PC-3 (cell line): ENCODE measurements at regions not wholly inside any gene's neighbourhood (a gene's known extent, or its start where the extent isn't known, plus 50 kb on each side); places are given as distances from the start of the nearest gene placed in this dataset.

Experiments used
- ATAC-seq: fragments of 200-7000 bp; cut with Tn5 transposase; 2 replicates; pipeline ENCODE4 v1.9.1; 2020; ENCODE audit warnings: mild to moderate bottlenecking, moderate library complexity
- BruUV-seq: library from RNA; stranded (reverse); fragments of 400-500 nt; replicated peaks from 2 replicates; lab custom pipeline; 2021; lab: Mats Ljungman, UMichigan
- CTCF ChIA-PET: fragments of 300-600 bp; sonication (Branson Sonifier 250); formaldehyde crosslinking; loops from one replicate; lab custom pipeline; 2022; ENCODE audit warnings: antibody characterized with exemption; lab: Charles Lee
- POLR2A ChIA-PET: fragments of 300-600 bp; sonication (Branson Sonifier 250); formaldehyde crosslinking; loops from one replicate; lab custom pipeline; 2022; ENCODE audit warnings: antibody characterized with exemption; ENCODE audit not compliant: unreplicated experiment; lab: Charles Lee
- DNase-seq: peaks from one replicate; pipeline ENCODE4 v3.0.0-alpha.2; 2015
- H2AFZ ChIP-seq: fragments of 300-600 bp; sonication (generic); 2 replicates; pipeline ENCODE4 v1.6.0; 2016; ENCODE audit warnings: antibody characterized with exemption, low read length
- H3F3A ChIP-seq: fragments of 300-600 bp; sonication (generic); one replicate; pipeline ENCODE4 v1.6.0; 2017; ENCODE audit warnings: antibody characterized with exemption, low read length, control low read depth, mild to moderate bottlenecking; ENCODE audit not compliant: unreplicated experiment
- H3K27ac ChIP-seq: fragments of 300-600 bp; sonication (generic); 2 replicates; pipeline ENCODE4 v1.5.1; 2016; ENCODE audit warnings: mild to moderate bottlenecking, low read length
- H3K27me3 ChIP-seq: fragments of 300-600 bp; sonication (generic); 2 replicates; pipeline ENCODE4 v1.6.1; 2016; ENCODE audit warnings: low read length, mixed read lengths
- H3K36me3 ChIP-seq: fragments of 300-600 bp; sonication (generic); 2 replicates; pipeline ENCODE4 v1.6.1; 2016; ENCODE audit warnings: low read depth, mixed run types, low read length, mixed read lengths
- H3K4me1 ChIP-seq: fragments of 300-600 bp; sonication (generic); 2 replicates; pipeline ENCODE4 v1.5.1; 2016; ENCODE audit warnings: low read length; ENCODE audit not compliant: insufficient read depth
- H3K4me2 ChIP-seq: fragments of 300-600 bp; sonication (generic); 2 replicates; pipeline ENCODE4 v1.6.0; 2016; ENCODE audit warnings: low read length
- H3K4me3 ChIP-seq: fragments of 300-600 bp; sonication (generic); 2 replicates; pipeline ENCODE4 v1.5.1; 2016; ENCODE audit warnings: mild to moderate bottlenecking, low read length, mixed read lengths
- H3K79me2 ChIP-seq: fragments of 300-600 bp; sonication (generic); 2 replicates; pipeline ENCODE4 v1.6.1; 2017; ENCODE audit warnings: low read length, mixed read lengths
- H3K9ac ChIP-seq: fragments of 300-600 bp; sonication (generic); 2 replicates; pipeline ENCODE4 v1.6.0; 2016; ENCODE audit warnings: mild to moderate bottlenecking, low read length
- H3K9me2 ChIP-seq: fragments of 300-600 bp; sonication (generic); replicated peaks from 2 replicates; pipeline ENCODE4 v1.6.1; 2016; ENCODE audit warnings: mixed run types, low read length, mixed read lengths
- H3K9me3 ChIP-seq: fragments of 300-600 bp; sonication (generic); 2 replicates; pipeline ENCODE4 v1.6.1; 2016; ENCODE audit warnings: low read length, mixed read lengths
- H4K20me1 ChIP-seq: fragments of 300-600 bp; sonication (generic); 2 replicates; pipeline ENCODE4 v1.6.1; 2016; ENCODE audit warnings: low read length, mixed read lengths
- CTCF ChIP-seq: fragments of 300-600 bp; sonication (generic); conservative IDR thresholded peaks from 2 replicates; pipeline ENCODE4 v1.5.1; 2017; ENCODE audit warnings: antibody characterized with exemption, low read depth, mild to moderate bottlenecking, low read length
- EZH2 ChIP-seq: fragments of 300-600 bp; sonication (generic); IDR thresholded peaks from one replicate; pipeline ENCODE4 v1.6.1; 2017; ENCODE audit warnings: antibody characterized with exemption, mild to moderate bottlenecking, low read length; ENCODE audit not compliant: unreplicated experiment
- EZH2phosphoT487 ChIP-seq: fragments of 300-600 bp; sonication (generic); IDR thresholded peaks from 2 replicates; pipeline ENCODE4 v1.6.1; 2018; ENCODE audit warnings: mild to moderate bottlenecking, antibody characterized with exemption, low read length, borderline replicate concordance
- intact Hi-C: fragments of 100-400 bp; cut with micrococcal nuclease; formaldehyde crosslinking; loops from 2 replicates; pipeline ENCODE4 v1.9.0; 2023

GRCh38 chr11:116658876-116659535 lies 113.8 kb downstream of the BUD13 start:
- no peaks in the 10 kb centered on the region for H3K79me2 ChIP-seq
- H3K4me2 ChIP-seq, result no peak overlapping the region
- ATAC-seq, result no peak
- intact Hi-C loops, result no loop called here
- H3K9me2 ChIP-seq, result no peaks in the 10 kb centered on the region
- peaks cover 50% of the 10 kb centered on the region for H3K27me3 ChIP-seq
- no peaks in the 10 kb centered on the region for H3K36me3 ChIP-seq
- H3K9me3 ChIP-seq, result no peaks in the 10 kb centered on the region
- no peak overlapping the region for H3K27ac ChIP-seq
- no peak overlapping the region for H3K9ac ChIP-seq
- CTCF ChIA-PET, result no interaction called here
- no peak overlapping the region for H2AFZ ChIP-seq
- H3F3A ChIP-seq, result no peaks in the 10 kb centered on the region
- no TSS peak for BruUV-seq
- DNase-seq, result no peak
- TF ChIP-seq EZH2phosphoT487, result no peak
- no peaks in the 10 kb centered on the region for H4K20me1 ChIP-seq
- no peaks in the 10 kb centered on the region for H3K4me1 ChIP-seq
- H3K4me3 ChIP-seq, result no peak overlapping the region
- POLR2A ChIA-PET, result no interaction called here

- TF ChIP-seq EZH2 (no peak), CTCF (no peak; the same call in 1 of the 2 replicates), EZH2phosphoT487 (no peak)
- intact Hi-C loops, result no loop called here
- no TSS peak for BruUV-seq
- H3K27ac ChIP-seq, result no peak overlapping the region
- H3K27me3 ChIP-seq, result peaks cover 43% of the 10 kb centered on the region
- no peaks in the 10 kb centered on the region for H3K79me2 ChIP-seq
- H4K20me1 ChIP-seq, result no peaks in the 10 kb centered on the region
- H3K4me1 ChIP-seq, result no peaks in the 10 kb centered on the region
- H3K9me2 ChIP-seq, result no peaks in the 10 kb centered on the region
- ATAC-seq (no peak), DNase-seq (no peak)
- no peak overlapping the region for H2AFZ ChIP-seq
- ChIA-PET POLR2A (no interaction called here), CTCF (no interaction called here)
- H3K4me2 ChIP-seq, result no peak overlapping the region
- H3K9me3 ChIP-seq, result no peaks in the 10 kb centered on the region
- H3F3A ChIP-seq, result no peaks in the 10 kb centered on the region
- H3K9ac ChIP-seq, result no peak overlapping the region
- H3K4me3 ChIP-seq, result no peak overlapping the region
- H3K36me3 ChIP-seq, result no peaks in the 10 kb centered on the region
These were observed 114.7 kb downstream of the BUD13 start for GRCh38 chr11:116657842-116658825.

GRCh38 chr11:116656011-116656410 lies 116.8 kb downstream of the BUD13 start:
- CTCF ChIA-PET, result no interaction called here
- Histone ChIP-seq H3K4me2 (no peak overlapping the region), H3K4me1 (no peaks in the 10 kb centered on the region), H3K79me2 (no peaks in the 10 kb centered on the region), H3K27me3 (peaks cover 40% of the 10 kb centered on the region), H3K9me3 (no peaks in the 10 kb centered on the region), H3F3A (no peaks in the 10 kb centered on the region), H3K9me2 (no peaks in the 10 kb centered on the region), H3K4me3 (no peak overlapping the region), H4K20me1 (no peaks in the 10 kb centered on the region), H2AFZ (no peak overlapping the region), H3K27ac (no peak overlapping the region), H3K36me3 (no peaks in the 10 kb centered on the region), H3K9ac (no peak overlapping the region)
- POLR2A ChIA-PET, result no interaction called here
- TF ChIP-seq CTCF, result no peak
- TF ChIP-seq EZH2, result no peak
- TF ChIP-seq EZH2phosphoT487, result no peak
- ATAC-seq (no peak), DNase-seq (no peak)
- intact Hi-C loops, result no loop called here
- BruUV-seq, result no TSS peak
